ENCODE measurements at regions not wholly inside any gene's neighbourhood (a gene's known extent, or its start where the extent isn't known, plus 50 kb on each side); places are given as distances from the start of the nearest gene placed in this dataset.

- no peak for TF ChIP-seq CTCF (conservative IDR thresholded peaks at IDR 0.05 in 1 of 2, IDR thresholded peaks at IDR 0.05 in 1 of 2; ENCODE audit: low read depth in 1 of 2, low read length in 2 of 2)
- TF ChIP-seq EZH2 (IDR thresholded peaks at IDR 0.05; ENCODE audit: low read length, missing control alignments): no peak
Observed at GRCh38 chr18:23324861-23325260, 128.2 kb upstream of the RIOK3 start.

All from fibroblast of lung (primary cell).